ENCODE measurements at regions not wholly inside any gene's neighbourhood (a gene's known extent, or its start where the extent isn't known, plus 50 kb on each side); places are given as distances from the start of the nearest gene placed in this dataset.
"Not testable (repeated sequence)": the region's sequence is repeated elsewhere in the genome, so short reads cannot be mapped to it uniquely, and the experiment has no call there.

DNA sequence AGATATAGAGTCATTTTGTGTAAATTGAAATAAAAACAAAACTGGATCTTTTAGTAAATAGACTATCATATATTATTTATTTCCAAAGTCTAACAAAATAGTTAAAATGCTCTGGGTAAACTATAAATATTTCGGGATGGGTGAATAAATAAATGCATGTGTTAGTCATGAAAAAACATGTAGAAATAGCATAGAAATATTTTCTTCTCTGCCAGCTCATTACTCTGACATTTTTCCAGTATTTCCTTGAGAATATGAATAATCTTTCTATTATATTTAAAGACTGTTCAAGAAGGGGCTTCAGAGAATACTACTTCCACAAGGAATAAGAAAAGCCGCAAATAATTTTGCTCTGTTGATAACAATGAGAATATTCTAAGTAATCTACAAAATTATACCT is 880.4 kb downstream of the TRIB2 start:
- no peak for DNase-seq

GRCh38 chr2:13601506-13601905 is 884.8 kb downstream of the TRIB2 start:
- no peak for DNase-seq

GRCh38 chr2:13604951-13605661 is 888.4 kb downstream of the TRIB2 start:
- no peak for DNase-seq

DNA sequence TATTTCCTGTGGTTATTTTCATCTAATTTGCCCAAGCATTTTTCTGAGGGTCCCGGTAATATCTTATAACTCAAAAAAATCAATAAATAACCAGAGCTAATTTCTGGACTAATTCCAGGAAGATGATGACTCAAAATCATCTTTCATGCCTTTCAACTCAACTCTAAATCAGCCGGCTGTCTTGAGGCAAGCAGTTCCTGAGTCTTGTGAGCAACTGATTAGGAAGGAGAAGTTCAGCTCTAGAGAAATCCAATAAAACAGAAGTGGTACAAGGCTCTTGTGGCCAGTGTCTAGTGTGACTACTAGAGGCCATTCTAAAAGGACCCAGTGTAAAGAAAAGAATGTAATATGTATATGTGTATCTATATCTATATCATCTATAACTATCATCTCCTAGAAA is 890.4 kb downstream of the TRIB2 start:
- DNase-seq = no peak

DNA sequence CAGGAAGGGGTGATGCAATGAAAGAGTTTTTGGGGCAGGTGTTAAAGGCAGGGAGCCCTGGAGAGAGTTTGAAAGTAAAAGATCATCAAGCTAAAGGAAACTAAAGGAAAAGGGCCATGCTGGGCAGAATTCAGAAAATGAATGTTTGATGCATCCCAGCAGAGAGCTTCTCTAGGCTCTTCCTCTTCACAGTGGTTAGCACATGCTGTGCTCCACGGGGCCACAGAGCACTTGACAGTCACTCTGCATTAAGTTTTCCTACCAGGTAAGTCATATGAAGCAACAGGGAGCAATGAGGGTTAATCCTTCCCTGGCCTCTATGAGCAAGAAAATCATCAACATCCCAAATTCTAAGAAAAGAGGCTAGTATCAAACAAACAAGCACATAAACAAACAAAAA is 895.2 kb downstream of the TRIB2 start:
- no peak for DNase-seq

DNA sequence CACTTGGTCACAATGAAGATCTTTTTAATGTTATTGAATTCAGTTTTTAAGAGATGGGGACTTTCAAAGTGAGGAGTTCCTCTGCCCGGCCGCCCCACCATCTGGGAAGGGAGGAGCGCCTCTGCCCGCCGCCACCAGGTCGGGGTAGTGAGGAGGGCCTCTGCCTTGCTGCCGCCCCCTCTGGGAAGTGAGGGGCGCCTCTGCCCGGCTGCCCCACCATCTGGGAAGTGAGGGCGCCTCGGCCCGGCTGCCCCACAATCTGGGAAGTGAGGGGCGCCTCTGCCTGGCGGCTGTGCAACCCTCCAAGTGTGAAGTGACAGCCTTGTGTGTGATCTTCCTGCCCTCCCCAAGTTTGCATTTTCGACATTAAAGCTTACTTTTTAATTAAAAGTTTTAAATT is 899.3 kb downstream of the TRIB2 start:
- DNase-seq = no peak

GRCh38 chr2:13616616-13617015 is 899.9 kb downstream of the TRIB2 start:
- DNase-seq = no peak

GRCh38 chr2:13628122-13628521 is 911.4 kb downstream of the TRIB2 start:
- no peak for DNase-seq

DNA sequence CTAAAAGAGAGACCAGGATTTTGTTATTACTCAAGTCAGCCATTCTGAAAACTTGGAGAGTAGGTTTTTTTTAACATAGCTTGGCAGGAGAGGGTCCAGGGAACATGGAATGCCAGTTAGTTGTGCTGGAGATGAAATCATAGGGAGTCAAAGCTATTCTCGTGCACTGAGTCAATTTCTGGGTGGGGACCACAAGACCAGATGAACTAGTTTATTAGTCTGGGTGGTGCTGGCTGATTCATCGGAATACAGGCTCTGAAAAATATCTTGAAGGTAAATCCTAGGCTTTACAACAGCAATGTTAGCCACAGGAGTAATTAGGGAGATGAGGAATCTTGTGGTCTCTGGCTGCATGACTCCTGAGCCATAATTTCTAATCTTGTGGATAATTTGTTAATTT is 921.4 kb downstream of the TRIB2 start:
- no peak for DNase-seq

DNA sequence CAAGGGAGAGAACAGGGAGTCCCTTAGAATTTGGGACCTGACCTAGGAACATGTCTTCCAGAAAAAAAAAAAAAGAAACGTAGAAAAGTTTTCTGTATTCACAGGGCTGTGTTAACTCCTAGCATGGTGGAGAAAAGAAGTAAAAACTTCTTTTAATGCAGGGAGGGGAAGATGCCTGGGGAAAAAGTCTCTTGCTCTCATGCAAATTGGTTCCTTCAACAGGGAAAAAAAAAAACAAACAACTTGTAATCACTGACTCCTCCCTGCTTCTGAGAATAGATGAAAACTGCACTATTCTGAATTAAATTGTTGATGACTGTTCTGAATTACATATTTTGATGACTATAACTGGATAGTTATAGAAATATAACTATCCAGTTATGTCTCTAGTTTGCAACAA is 933.2 kb downstream of the TRIB2 start:
- no peak for DNase-seq

DNA sequence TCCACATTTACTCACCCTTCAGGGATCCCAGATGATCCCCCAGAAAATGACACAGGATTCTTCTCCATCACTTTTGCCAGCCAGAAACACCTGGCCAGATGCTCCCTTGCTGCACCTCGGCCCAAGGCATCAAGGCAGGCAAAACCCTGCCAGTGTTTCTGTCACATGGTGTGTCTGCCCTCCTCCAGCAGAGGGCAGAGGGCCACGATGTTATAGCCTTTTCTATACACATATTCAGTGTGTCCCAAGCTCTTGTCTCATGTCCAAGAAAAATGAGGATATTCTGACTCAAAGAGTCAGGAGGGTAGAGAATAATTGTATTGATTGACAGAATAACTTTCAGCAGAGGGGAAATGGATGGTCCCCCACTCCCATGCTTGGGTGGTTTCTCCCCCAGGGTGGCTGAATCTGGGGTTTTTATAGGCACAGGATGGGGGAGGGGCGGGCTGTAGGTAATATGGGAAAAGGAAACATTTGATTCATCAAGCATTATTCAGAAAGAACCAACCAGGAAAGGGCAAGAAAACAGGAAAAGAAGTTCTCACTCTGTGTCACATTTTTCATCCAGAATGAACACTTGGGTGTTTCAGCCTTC is 933.9 kb downstream of the TRIB2 start:
- DNase-seq = no peak

- no peak for DNase-seq
Observed at GRCh38 chr2:13651684-13652131, 935.0 kb downstream of the TRIB2 start.

DNA sequence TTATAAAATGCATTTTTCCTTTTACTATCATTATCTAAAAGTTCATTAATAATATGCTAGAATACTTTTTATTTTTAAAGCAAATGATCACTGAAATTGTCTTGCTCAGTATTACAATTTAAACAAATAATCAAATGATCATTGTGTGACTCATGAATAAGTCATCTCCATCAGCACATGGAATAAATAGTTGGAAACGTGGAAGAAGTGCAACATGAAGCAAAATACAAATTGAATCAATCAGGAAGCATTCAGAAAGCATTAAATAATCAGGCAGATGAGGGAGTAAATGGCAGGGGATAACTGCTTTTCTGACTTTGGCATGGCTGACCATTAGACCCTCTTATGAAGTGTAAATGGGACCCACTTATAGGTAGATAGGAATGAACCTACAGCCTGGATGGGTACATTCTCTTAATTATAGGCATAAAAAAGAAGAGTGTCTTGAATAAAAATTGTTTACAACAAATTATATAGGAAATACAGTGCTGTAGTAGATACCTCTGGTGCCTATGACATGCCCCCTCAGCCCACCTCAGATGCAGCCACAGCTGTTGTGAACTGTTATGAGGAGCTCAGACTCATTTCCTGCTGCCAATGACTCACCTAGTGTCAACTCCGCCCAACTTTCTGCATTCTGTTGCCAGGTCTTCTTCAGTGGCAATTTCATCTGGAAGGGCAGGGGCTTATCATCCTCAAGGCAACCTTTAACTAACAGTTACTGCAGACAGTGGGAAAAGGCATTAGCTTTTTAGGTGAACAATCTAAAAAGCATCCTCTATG is 936.0 kb downstream of the TRIB2 start:
- no peak for DNase-seq

DNA sequence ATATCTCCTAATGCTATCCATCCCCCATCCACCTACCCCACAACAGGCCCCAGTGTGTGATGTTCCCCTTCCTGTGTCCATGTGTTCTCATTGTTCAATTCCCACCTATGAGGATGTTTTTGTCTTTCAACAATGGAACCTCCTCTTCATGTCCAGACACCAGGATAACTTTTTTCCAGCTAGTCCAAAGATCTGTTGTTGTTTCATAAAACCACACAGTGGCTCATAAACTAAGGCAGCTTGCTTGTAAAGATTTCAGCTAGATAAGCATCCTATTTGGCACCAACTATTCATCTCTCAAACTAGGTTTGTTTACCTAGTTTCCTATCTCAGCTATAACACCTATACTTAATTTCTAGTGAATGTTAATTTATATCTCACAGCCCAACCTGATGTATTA is 937.7 kb downstream of the TRIB2 start:
- no peak for DNase-seq

DNA sequence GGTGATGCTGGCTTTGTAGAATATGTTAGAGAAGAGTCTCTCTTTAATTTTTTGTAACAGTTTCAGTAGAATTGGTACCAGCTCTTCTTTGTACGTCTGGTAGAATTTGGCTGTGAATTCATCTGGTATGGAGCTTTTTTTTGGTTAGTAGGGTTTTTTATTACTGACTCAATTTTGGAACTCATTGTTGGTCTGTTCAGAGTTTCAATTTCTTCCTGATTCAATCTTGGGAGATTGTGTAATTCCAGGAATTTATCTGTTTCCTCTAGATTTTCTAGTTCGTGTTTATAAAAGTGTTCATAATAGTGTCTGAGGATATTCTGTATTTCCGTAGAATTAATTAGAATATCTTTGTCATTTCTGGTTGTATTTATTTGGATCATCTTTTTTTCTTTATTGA is 943.5 kb downstream of the TRIB2 start:
- DNase-seq = no peak

DNA sequence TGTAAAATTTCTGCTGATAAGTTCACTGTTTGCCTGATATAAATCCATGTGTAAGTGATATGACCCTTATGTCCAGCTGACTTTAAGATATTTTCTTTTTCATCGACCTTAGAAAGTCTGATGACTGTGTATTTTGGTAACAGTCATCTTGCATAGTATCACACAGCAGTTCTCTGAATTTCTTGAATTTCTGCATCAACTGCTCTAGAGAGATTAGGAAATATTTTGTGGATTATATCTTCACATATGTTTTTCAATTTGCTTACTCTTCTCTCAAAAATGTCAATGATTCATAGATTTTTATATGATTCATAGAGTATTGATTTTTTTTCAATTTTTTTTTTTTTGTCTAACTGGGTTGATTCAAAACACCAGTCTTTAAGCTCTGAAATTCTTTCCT is 945.3 kb downstream of the TRIB2 start:
- no peak for DNase-seq

DNA sequence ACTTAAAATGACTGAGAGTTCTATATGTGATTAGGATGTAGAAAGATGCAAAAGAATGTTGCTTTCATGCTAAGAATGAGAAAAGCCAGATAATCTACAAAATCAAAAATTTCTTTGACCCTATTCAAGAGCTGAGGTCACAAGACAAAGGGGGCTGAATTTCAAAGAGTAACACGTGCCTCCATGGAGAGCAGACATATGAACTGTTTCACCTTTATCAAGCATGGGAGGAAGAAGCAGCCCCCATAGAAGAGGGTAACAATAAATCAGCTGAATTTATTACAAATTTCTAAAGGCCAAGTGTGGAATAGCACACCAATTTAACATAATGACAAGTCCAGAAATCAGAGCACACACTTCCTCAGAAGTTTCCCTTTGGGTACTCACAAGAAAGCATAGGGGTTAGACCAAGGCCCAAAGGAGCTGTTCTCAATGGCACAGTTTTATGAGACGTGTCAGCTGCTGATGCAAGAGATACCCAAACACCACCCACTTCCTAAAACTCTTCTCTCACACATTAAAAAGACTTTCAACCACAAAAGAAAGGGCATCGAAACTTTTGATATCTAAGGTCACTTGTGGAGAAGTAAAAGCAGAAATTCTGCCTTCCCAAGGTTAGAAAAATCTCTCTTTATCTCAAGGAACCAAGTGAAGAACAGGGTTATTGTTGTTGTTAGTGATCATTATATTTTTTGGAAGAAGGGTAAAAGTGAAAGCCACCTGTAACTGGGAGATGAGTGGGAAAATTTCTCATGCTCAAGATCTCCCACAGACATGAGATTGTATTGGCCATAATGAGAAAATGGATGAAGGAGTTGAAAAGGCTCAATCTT is 950.1 kb downstream of the TRIB2 start:
- no peak for DNase-seq

GRCh38 chr2:13667415-13667757 is 950.6 kb downstream of the TRIB2 start:
- no peak for DNase-seq

DNA sequence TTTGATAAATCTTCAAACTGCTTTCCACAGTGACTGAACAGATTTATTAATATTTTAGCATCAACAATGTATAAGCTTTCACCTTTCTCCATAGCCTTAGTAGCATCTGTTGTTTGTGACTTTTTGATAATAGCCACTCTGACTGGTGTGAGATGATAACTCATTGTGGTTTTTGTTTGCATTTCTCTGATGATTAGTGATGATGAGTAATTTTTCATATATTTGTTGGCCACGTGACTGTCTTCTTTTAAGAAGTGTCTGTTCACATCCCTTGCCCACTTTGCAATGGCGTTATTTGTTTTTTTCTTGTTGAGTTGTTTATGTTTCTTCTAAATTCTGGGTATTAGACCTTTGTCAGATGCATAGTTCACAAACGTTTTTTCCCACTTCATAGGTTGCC is 952.9 kb downstream of the TRIB2 start:
- DNase-seq = no peak

GRCh38 chr2:13673821-13674220 is 957.1 kb downstream of the TRIB2 start:
- DNase-seq = not testable (repeated sequence)

DNA sequence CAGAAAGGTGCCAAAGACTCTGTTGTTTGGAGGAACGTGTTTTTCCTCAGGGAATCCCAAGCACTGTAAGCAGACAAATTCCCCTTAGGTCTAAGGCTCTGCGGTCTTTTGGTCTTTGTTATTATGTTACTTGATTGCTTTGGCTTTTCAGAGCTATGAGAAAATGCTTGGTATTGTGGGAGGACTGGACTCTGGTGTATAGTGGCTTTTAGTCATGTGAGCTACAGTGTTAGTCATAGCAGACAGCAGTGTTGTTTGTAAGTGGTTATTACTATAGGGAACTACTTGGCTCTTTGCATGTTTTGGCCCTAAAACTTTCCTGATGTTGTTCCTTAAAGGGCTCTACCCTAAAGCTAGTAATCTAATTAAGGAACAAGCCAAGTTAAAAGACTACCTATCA is 956.2 kb upstream of the LRATD1 start:
- DNase-seq = no peak

DNA sequence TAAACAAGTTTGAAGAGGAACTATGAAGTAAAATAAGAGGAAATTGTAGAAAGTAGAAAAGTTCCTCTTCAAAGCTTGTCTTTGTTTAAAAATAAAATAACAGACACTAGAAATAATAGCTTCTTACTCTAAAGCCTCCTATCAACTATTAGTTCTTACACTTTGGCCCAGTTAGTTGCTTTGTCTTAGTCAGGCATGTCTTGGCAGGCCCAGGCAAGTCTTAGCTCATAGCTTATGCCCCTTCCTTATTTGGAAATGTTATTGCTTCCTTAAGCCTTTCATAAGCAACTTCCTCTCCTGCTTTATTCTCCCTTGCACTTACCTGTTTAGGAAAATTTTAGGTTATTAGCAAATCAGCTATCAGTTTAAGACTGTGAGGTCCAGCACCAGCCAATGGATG is 950.6 kb upstream of the LRATD1 start:
- DNase-seq = no peak

Measured in muscle of arm (tissue), 1 donor.